ENCODE measurements at regions not wholly inside any gene's neighbourhood (a gene's known extent, or its start where the extent isn't known, plus 50 kb on each side); places are given as distances from the start of the nearest gene placed in this dataset.

DNA sequence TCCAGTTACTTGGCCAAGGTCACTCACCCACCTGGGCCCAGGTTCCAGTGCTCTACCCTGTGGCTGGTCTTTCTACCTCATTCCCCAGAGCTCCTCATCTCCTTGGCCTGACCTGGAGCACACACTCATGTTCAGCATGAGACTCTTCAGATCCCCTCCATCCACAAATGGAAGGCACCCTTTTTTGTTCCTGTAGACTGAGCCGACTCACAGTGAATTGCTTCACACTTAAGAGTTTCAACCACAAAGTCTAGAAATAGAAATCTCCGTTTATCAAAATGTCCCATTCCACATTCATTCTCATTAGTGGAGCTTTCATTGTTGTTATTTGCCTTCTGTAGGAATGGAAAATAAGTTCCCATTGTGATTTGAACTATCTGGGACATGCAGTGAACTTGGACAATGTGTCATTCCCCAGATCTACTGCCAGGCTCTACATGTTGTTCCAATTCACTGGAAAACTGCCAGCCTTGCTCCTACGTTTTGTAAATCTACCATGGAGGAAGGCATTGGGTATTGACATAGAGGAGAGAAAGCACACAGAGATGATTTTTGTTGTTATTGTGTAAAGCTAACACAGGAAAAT, 125.3 kb upstream of the CELF2 start:
- Histone ChIP-seq H3K27me3 (no peaks in the 10 kb centered on the region), H3K9me3 (ENCODE audit: low read depth) (no peaks in the 10 kb centered on the region), H3K36me3 (no peaks in the 10 kb centered on the region), H3K4me1 (ENCODE audit: low read depth) (peaks cover 15% of the 10 kb centered on the region), H3K27ac (peak overlapping the region; percentile 88), H3K4me3 (no peak overlapping the region)
- DNase-seq (ENCODE audit: low read depth in 1 of 2, low spot score in 1 of 2), result no peak
- TF ChIP-seq, protein P1, sequence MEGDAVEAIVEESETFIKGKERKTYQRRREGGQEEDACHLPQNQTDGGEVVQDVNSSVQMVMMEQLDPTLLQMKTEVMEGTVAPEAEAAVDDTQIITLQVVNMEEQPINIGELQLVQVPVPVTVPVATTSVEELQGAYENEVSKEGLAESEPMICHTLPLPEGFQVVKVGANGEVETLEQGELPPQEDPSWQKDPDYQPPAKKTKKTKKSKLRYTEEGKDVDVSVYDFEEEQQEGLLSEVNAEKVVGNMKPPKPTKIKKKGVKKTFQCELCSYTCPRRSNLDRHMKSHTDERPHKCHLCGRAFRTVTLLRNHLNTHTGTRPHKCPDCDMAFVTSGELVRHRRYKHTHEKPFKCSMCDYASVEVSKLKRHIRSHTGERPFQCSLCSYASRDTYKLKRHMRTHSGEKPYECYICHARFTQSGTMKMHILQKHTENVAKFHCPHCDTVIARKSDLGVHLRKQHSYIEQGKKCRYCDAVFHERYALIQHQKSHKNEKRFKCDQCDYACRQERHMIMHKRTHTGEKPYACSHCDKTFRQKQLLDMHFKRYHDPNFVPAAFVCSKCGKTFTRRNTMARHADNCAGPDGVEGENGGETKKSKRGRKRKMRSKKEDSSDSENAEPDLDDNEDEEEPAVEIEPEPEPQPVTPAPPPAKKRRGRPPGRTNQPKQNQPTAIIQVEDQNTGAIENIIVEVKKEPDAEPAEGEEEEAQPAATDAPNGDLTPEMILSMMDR (IDR thresholded peaks at IDR 0.05; ENCODE audit: low read depth, low read length), result no peak

DNA sequence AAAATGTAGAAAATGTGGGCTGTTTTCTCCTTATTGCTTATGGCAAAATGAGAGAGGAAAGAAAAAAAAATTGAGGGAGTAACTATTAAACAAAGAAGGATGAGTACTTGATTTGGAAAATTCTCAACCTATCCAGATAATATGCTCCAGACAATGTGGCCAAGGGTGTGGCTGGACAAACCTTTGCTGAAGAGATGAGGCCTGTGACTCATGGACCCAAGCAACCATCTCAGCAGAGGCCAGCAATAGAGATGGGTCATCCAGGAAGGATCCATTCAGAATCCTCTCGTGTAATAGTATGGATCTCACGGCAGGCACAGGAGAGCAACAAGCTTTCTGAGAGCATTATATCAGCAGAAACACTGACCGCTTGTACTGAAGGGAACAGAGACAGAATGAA, 120.3 kb upstream of the CELF2 start:
- TF ChIP-seq, protein P1 (IDR thresholded peaks at IDR 0.05; ENCODE audit: low read depth, low read length), result no peak
- Histone ChIP-seq H3K36me3 (no peaks in the 10 kb centered on the region), H3K4me3 (no peak overlapping the region), H3K27ac (no peak overlapping the region), H3K9me3 (ENCODE audit: low read depth) (no peaks in the 10 kb centered on the region), H3K27me3 (no peaks in the 10 kb centered on the region), H3K4me1 (ENCODE audit: low read depth) (no peaks in the 10 kb centered on the region)
- no peak for DNase-seq (ENCODE audit: low read depth in 1 of 2, low spot score in 1 of 2)

DNA sequence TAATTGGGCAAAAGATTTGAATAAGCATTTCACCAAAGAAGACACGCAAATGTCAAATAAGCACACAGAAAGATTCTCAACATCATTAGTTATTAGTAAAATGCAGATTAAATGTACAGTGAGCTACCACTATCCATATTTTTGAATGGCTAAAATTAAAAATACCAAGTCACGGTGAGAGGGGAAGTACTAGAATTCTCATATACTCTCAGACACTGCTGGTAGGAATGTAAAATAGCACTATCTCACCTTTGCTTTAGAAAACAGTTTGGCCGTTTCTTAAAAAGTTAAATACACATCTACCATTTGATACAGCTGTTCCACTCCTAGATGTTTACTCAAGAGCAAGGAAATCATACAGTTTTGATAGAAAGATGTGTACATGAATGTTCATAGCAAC, 115.8 kb upstream of the CELF2 start:
- Histone ChIP-seq H3K27ac (no peak overlapping the region), H3K27me3 (no peaks in the 10 kb centered on the region), H3K9me3 (ENCODE audit: low read depth) (no peaks in the 10 kb centered on the region), H3K36me3 (no peaks in the 10 kb centered on the region), H3K4me1 (ENCODE audit: low read depth) (no peaks in the 10 kb centered on the region), H3K4me3 (no peak overlapping the region)
- TF ChIP-seq, protein P1 (IDR thresholded peaks at IDR 0.05; ENCODE audit: low read depth, low read length), result no peak
- DNase-seq (ENCODE audit: low read depth in 1 of 2, low spot score in 1 of 2), result no peak

DNA sequence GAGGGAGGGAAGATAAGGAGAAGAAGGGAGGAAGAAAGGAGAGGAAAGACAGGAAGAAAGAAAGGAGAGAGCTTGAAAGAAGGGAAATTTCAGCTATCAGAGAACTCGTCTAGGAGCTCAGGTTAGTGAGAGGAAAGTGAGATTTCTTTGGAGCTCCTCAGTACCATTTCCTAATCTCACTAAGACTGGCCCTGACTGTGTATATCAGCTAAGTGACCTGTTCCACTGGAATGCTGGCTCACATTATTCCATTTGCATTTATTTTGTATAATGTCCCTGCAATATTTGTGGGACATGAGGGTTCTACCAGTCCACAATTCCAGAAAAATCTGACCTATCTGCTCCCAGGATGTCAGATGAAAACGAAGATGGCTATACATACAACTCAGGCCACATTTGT, 114.7 kb upstream of the CELF2 start:
- no peaks in the 10 kb centered on the region for H3K36me3 ChIP-seq
- TF ChIP-seq, protein P1 (IDR thresholded peaks at IDR 0.05; ENCODE audit: low read depth, low read length), result no peak
- no peak overlapping the region for H3K27ac ChIP-seq
- H3K9me3 ChIP-seq (ENCODE audit: low read depth), result no peaks in the 10 kb centered on the region
- no peaks in the 10 kb centered on the region for H3K4me1 ChIP-seq (ENCODE audit: low read depth)
- DNase-seq (ENCODE audit: low read depth in 1 of 2, low spot score in 1 of 2), result no peak
- no peaks in the 10 kb centered on the region for H3K27me3 ChIP-seq
- H3K4me3 ChIP-seq, result no peak overlapping the region

DNA sequence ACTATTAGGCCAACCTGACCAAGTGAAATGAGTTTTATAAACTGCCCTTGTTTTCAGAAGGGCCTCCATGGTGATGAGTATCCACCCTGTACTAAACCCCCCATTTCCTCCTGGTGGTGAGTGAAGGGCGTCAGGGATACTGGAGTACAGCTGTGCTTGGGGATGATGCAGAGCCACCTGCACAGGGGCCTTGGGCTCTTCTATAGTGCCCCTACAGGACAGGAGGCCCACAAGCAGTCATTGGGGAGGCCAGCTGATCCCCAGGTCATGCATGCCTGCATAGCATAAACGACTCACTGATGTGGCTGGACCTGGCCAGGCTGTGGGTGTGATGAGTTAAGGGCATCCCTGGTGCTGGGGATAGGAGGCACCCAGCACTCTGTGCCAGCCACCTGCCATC, 114.1 kb upstream of the CELF2 start:
- DNase-seq (ENCODE audit: low read depth in 1 of 2, low spot score in 1 of 2), result no peak
- H3K27ac ChIP-seq, result no peak overlapping the region
- H3K27me3 ChIP-seq, result no peaks in the 10 kb centered on the region
- H3K9me3 ChIP-seq (ENCODE audit: low read depth), result no peaks in the 10 kb centered on the region
- TF ChIP-seq, protein P1 (IDR thresholded peaks at IDR 0.05; ENCODE audit: low read depth, low read length), result no peak
- H3K4me1 ChIP-seq (ENCODE audit: low read depth), result no peaks in the 10 kb centered on the region
- no peaks in the 10 kb centered on the region for H3K36me3 ChIP-seq
- no peak overlapping the region for H3K4me3 ChIP-seq

DNA sequence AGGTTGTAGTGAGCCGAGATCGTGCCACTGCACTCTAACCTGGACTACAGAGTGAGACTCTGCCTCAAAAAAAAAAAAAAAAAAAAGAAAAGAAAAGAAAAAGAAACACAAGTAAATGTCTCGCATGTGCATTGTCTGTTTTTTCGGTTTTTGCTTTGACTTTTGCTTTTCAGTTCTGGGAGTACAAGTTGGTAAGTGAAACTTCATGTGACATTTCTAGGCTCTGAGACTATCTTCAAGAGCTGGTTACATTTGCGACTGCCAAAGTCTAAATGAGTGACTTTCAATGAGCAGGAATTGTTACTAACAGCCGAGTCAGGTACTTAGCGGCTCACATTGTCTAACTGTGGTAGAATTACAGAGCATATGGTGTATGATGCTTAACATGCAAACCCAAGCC, 107.0 kb upstream of the CELF2 start:
- no peak for DNase-seq (ENCODE audit: low read depth in 1 of 2, low spot score in 1 of 2)
- H3K9me3 ChIP-seq (ENCODE audit: low read depth), result no peaks in the 10 kb centered on the region
- peak overlapping the region; percentile 90 for H3K27ac ChIP-seq

More for the DNA sequence above, 107.0 kb upstream of the CELF2 start:
- Histone ChIP-seq H3K36me3 (no peaks in the 10 kb centered on the region), H3K27me3 (no peaks in the 10 kb centered on the region), H3K4me3 (no peak overlapping the region), H3K4me1 (ENCODE audit: low read depth) (peaks cover 49% of the 10 kb centered on the region)
- TF ChIP-seq, protein P1 (IDR thresholded peaks at IDR 0.05; ENCODE audit: low read depth, low read length), result no peak
